SK-N-MC (cell line): ENCODE measurements at regions not wholly inside any gene's neighbourhood (a gene's known extent, or its start where the extent isn't known, plus 50 kb on each side); places are given as distances from the start of the nearest gene placed in this dataset.

Experiments used
- EZH2 ChIP-seq: fragments of 200-600 bp; sonication (generic); IDR thresholded peaks from one replicate; pipeline ENCODE4 v1.6.1; 2017; ENCODE audit warnings: antibody characterized with exemption
- POLR2AphosphoS5 ChIP-seq: IDR thresholded peaks from 2 replicates; pipeline ENCODE4 v1.6.1; 2012; ENCODE audit warnings: mild to moderate bottlenecking, low read depth, low read length, borderline replicate concordance

- TF ChIP-seq EZH2: no peak
- no peak for TF ChIP-seq POLR2AphosphoS5
Measured at GRCh38 chr2:125630377-125630776, 1025.6 kb upstream of the GYPC start.
